ENCODE measurements at regions not wholly inside any gene's neighbourhood (a gene's known extent, or its start where the extent isn't known, plus 50 kb on each side); places are given as distances from the start of the nearest gene placed in this dataset.

DNA sequence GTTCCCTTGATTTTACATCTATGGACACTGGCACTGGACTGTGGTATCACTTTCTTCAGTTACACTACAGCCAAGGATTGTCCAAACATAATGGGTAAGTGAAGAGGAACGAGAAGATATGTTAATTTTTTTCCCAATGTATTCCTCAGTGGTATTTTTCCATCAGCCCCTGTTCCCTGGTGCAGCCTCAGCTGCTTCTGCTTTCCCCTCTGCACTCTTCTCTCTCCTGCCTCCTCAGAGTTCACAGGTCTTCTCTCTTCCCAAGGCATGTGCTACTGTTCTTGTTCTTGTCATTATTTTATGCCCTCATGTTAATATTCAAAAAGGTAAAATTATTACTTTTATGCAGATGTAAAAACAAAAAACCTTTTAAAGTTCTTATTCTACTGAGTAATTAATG is 378.0 kb upstream of the NRXN1 start (continued):
- TF ChIP-seq ZNF462 (CRISPR knock-in tag; IDR thresholded peaks at IDR 0.05): no peak
- no peak for TF ChIP-seq NANOG (IDR thresholded peaks at IDR 0.05; ENCODE audit: borderline replicate concordance)
- TF ChIP-seq ETS1 (IDR thresholded peaks at IDR 0.05): no peak
- TF ChIP-seq, protein P1, sequence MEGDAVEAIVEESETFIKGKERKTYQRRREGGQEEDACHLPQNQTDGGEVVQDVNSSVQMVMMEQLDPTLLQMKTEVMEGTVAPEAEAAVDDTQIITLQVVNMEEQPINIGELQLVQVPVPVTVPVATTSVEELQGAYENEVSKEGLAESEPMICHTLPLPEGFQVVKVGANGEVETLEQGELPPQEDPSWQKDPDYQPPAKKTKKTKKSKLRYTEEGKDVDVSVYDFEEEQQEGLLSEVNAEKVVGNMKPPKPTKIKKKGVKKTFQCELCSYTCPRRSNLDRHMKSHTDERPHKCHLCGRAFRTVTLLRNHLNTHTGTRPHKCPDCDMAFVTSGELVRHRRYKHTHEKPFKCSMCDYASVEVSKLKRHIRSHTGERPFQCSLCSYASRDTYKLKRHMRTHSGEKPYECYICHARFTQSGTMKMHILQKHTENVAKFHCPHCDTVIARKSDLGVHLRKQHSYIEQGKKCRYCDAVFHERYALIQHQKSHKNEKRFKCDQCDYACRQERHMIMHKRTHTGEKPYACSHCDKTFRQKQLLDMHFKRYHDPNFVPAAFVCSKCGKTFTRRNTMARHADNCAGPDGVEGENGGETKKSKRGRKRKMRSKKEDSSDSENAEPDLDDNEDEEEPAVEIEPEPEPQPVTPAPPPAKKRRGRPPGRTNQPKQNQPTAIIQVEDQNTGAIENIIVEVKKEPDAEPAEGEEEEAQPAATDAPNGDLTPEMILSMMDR (conservative IDR thresholded peaks at IDR 0.05; ENCODE audit: low read depth in 2 of 2): no peak
- no peak for TF ChIP-seq ZNF114 (CRISPR knock-in tag; IDR thresholded peaks at IDR 0.05)
- no peak for TF ChIP-seq CREB1 (CRISPR knock-in tag; IDR thresholded peaks at IDR 0.05; ENCODE audit: low read depth)
- no peak for TF ChIP-seq JUNB (IDR thresholded peaks at IDR 0.05; ENCODE audit: unreplicated experiment)
- no peak for TF ChIP-seq ZNF331 (CRISPR knock-in tag; IDR thresholded peaks at IDR 0.05; ENCODE audit: low read depth)
- no peak for TF ChIP-seq STAT1 (IDR thresholded peaks at IDR 0.05; ENCODE audit: unreplicated experiment)
- TF ChIP-seq EZH2phosphoT487 (IDR thresholded peaks at IDR 0.05; ENCODE audit: unreplicated experiment): no peak

Data from GM23338 (cell line).